D721Med (cell line): ENCODE measurements at regions not wholly inside any gene's neighbourhood (a gene's known extent, or its start where the extent isn't known, plus 50 kb on each side); places are given as distances from the start of the nearest gene placed in this dataset.

ENCODE experiments used
- DNase-seq: peaks from one replicate; pipeline ENCODE4 v3.0.0; 2011; ENCODE audit warnings: low spot score; ENCODE audit not compliant: insufficient read length
- FAIRE-seq: peaks from 2 replicates; lab custom pipeline; 2011; peaks lifted over from hg19 to GRCh38; lab: Jason Lieb, UNC
- TF ChIP-seq, protein P1 (sequence below): IDR thresholded peaks from 2 replicates; pipeline ENCODE4 v1.5.1; 2012; ENCODE audit warnings: mild to moderate bottlenecking, control low read depth; ENCODE audit not compliant: insufficient read depth; ENCODE audit errors: missing control alignments

DNA sequence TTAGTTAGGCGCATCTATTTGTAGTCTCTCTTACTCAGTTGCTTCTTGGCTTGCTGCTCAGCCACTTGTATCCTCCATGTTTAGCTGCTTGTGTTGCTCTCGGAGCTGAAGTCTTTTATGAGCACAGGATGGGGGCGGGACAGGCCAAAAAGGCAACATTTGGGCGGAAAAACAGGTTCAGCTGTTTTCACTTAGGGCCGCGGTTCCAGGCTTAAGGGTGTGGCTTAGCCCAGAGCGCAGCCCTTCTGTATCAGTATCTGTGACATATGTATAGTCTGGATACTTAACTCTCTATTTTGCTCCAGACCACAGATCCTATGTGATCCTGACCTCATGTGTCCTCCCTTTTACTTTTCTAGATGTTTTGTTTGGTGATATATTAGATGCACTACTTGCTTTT, 763.5 kb downstream of the SUCLG1 start:
- DNase-seq (no peak), FAIRE-seq (no peak)

DNA sequence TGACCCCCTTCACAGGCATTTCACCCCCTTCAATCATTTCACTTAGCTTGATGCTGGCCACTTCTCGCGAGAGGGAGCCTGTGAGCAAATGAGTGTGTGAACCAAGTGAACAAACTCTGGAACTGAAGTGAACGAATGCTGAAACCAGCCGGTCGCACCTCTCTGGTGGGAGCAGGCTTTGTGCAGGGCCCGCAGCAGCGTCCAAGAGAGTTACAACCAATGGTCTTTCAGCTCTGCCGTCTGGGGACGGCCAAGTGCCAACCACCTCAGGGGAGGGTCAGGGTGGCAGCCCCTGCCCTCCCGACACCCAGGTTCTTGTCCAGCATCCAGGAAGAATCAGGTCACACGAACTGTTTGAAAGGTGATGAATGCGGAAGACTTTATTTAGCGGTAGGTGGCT, 764.0 kb downstream of the SUCLG1 start:
- DNase-seq (no peak), FAIRE-seq (no peak)
- TF ChIP-seq, protein P1, sequence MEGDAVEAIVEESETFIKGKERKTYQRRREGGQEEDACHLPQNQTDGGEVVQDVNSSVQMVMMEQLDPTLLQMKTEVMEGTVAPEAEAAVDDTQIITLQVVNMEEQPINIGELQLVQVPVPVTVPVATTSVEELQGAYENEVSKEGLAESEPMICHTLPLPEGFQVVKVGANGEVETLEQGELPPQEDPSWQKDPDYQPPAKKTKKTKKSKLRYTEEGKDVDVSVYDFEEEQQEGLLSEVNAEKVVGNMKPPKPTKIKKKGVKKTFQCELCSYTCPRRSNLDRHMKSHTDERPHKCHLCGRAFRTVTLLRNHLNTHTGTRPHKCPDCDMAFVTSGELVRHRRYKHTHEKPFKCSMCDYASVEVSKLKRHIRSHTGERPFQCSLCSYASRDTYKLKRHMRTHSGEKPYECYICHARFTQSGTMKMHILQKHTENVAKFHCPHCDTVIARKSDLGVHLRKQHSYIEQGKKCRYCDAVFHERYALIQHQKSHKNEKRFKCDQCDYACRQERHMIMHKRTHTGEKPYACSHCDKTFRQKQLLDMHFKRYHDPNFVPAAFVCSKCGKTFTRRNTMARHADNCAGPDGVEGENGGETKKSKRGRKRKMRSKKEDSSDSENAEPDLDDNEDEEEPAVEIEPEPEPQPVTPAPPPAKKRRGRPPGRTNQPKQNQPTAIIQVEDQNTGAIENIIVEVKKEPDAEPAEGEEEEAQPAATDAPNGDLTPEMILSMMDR, result no peak

More for the DNA sequence above, 763.5 kb downstream of the SUCLG1 start:
- TF ChIP-seq, protein P1, result no peak

DNA sequence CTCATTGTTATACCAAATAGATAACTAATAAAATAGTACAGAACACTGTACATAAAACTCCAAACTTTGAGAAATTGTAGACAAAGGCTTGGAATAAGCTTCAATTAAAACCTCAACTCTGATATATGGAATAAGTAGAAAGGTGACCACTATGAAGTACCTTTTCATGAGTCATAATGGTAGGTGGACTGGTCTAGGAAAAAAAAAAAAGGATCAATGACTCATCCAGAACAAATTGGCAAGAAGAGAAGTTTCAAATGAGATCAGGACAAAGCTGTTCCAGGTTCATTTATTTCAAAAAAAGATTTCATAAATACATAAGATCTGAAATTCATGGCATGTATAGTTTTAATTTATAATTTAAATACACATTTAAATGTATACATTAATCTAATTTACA, 769.7 kb downstream of the SUCLG1 start:
- TF ChIP-seq, protein P1, result no peak
- DNase-seq, result no peak
- FAIRE-seq, result no peak

DNA sequence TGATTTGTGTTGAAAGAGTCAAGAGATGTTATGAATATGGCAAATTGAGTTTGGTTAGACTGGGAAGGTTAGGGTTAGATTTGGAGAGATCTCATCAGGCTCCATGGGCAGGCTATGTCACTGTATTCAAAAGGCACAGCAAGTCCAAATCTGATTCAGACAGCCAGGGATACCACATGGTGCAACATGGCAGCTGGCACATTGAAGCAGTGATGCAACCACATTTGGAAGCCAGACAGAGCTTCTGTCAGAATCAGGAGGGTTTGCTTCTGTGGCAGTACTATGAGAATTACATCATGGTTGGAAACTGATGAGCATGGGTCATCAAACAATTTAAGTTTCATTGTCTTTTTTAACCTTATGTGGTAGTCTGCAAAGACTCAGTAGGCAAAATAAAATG, 772.2 kb downstream of the SUCLG1 start:
- no peak for FAIRE-seq
- TF ChIP-seq, protein P1, result no peak
- no peak for DNase-seq

DNA sequence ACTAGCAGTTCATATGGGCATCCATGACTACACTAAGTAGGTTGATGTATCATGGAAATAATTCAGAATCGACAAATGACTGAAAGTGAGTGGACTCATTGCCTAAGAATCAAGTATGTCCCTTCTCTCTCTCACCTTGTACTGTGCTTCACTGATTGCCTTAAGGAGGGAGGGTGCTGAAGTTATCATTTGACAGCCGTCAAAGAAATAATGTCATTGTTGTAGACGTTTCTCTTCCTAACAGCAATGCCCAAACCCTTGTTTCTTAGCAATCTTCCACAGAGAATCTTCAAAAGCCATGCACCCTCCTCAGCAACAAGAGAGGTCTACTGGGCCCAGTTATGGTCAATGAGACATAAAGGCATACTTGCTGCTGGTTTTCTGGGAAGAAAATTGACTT, 785.0 kb downstream of the SUCLG1 start:
- DNase-seq, result no peak
- FAIRE-seq, result no peak
- TF ChIP-seq, protein P1, result no peak

DNA sequence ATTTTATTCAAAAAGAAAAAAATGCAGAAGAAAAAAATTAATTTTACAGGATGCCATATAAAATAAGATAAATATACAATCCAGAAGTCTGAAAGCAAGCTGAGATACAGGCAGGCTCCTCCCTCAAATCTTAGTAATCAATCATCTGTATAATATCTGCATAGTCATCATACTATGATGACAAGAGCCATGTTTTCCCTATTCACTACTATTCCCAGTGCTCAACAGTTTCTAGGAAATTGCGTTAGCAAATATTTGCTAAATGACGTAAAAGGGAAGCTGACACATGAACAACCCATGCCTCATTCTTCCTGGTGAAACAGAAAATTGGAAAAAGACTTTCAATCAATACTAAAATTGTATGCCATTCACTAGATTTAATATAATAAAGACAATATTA, 793.2 kb downstream of the SUCLG1 start:
- DNase-seq (no peak), FAIRE-seq (no peak)
- TF ChIP-seq, protein P1, result no peak

DNA sequence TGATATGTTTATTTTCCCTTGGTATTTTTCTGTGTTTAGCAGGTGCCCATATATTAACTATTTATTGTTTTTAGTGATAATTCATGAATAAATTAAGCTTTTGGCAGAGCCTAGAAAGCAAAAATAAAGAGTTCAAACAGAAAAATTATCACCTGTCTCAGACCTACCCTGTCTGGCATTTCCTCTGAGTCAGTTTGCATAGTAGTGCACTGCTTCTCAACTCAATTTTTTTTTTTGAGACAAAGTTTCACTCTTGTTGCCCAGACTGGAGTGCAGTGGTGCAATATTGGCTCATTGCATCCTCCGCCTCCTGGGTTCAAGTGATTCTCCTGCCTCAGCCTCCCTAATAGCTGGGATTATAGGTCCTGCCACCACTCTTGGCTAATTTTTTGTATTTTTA, 793.9 kb downstream of the SUCLG1 start:
- DNase-seq (no peak), FAIRE-seq (no peak)
- TF ChIP-seq, protein P1, result no peak
